ENCODE measurements at regions not wholly inside any gene's neighbourhood (a gene's known extent, or its start where the extent isn't known, plus 50 kb on each side); places are given as distances from the start of the nearest gene placed in this dataset.

DNA sequence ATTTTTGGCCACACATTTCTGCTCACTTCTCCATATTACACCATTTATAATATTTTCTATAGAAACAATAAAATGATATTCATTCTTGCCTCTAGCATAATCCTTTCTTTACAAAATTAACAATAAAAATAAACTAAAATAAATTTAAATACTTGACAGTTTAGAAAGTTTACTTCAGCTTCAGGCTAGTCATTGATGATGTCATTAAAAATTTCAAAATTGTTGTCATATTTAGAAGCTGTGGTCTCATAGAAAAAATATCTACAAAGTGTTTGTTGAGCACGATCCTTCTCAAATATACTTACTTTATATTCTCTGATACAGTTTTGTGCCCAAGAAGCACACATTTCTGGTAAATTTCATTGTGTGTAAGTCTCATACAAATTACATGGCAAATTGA, 717.4 kb upstream of the CITED2 start:
- Mint-ChIP-seq H3K27ac (no peak overlapping the region), H3K9me3 (no peaks in the 10 kb centered on the region), H3K4me1 (ENCODE audit: low read depth) (peaks cover 8% of the 10 kb centered on the region), H3K4me3 (no peak overlapping the region), H3K27me3 (ENCODE audit: insufficient read depth) (no peaks in the 10 kb centered on the region; the same call in 1 of the 2 replicates), H3K36me3 (ENCODE audit: low read depth) (no peaks in the 10 kb centered on the region)
- DNase-seq: no peak
- TF ChIP-seq, protein P1, sequence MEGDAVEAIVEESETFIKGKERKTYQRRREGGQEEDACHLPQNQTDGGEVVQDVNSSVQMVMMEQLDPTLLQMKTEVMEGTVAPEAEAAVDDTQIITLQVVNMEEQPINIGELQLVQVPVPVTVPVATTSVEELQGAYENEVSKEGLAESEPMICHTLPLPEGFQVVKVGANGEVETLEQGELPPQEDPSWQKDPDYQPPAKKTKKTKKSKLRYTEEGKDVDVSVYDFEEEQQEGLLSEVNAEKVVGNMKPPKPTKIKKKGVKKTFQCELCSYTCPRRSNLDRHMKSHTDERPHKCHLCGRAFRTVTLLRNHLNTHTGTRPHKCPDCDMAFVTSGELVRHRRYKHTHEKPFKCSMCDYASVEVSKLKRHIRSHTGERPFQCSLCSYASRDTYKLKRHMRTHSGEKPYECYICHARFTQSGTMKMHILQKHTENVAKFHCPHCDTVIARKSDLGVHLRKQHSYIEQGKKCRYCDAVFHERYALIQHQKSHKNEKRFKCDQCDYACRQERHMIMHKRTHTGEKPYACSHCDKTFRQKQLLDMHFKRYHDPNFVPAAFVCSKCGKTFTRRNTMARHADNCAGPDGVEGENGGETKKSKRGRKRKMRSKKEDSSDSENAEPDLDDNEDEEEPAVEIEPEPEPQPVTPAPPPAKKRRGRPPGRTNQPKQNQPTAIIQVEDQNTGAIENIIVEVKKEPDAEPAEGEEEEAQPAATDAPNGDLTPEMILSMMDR (IDR thresholded peaks at IDR 0.05): no peak

GRCh38 chr6:140090871-140091270, 716.4 kb upstream of the CITED2 start:
- TF ChIP-seq, protein P1 (IDR thresholded peaks at IDR 0.05): no peak
- no peaks in the 10 kb centered on the region for H3K36me3 Mint-ChIP-seq (ENCODE audit: low read depth)
- H3K4me1 Mint-ChIP-seq (ENCODE audit: low read depth): no peaks in the 10 kb centered on the region; the same call in 1 of the 2 replicates
- H3K27me3 Mint-ChIP-seq (ENCODE audit: insufficient read depth): no peaks in the 10 kb centered on the region; the same call in 1 of the 2 replicates
- H3K27ac Mint-ChIP-seq: no peak overlapping the region
- no peaks in the 10 kb centered on the region for H3K9me3 Mint-ChIP-seq
- no peak for DNase-seq
- H3K4me3 Mint-ChIP-seq: no peak overlapping the region

- peaks cover 10% of the 10 kb centered on the region; the same call in 1 of the 2 replicates for H3K36me3 Mint-ChIP-seq (ENCODE audit: low read depth)
- no peaks in the 10 kb centered on the region for H3K27me3 Mint-ChIP-seq (ENCODE audit: insufficient read depth)
- peak overlapping the region; percentile 66 for H3K27ac Mint-ChIP-seq
- H3K4me1 Mint-ChIP-seq (ENCODE audit: low read depth): peaks cover 54% of the 10 kb centered on the region
- H3K4me3 Mint-ChIP-seq: no peak overlapping the region
- TF ChIP-seq, protein P1 (IDR thresholded peaks at IDR 0.05): no peak
- DNase-seq: no peak
- no peaks in the 10 kb centered on the region for H3K9me3 Mint-ChIP-seq
These were observed 708.9 kb upstream of the CITED2 start for GRCh38 chr6:140083375-140083774.

DNA sequence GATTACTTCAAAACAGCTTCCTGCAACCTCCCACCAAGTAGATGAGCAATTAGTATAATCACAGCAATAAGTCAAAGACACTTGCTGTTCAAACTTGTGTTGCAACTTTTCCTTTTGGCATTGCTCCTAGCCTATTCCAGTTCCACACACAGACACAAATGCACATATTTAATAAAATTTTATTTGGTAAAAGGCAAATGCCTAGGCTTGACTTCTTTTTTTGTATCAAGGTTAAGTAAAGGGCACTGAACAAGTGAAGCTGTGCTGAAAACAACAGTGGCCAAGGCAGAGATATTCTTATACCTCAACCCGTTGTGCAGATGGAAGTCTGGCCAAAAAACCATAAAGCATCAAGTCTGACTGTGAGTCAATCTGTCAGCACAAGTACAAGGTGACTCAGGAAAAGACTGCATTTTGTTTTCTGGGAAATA, 708.4 kb upstream of the CITED2 start:
- H3K9me3 Mint-ChIP-seq: no peaks in the 10 kb centered on the region
- H3K4me3 Mint-ChIP-seq: no peak overlapping the region
- H3K36me3 Mint-ChIP-seq (ENCODE audit: low read depth): peaks cover 10% of the 10 kb centered on the region; the same call in 1 of the 2 replicates
- DNase-seq: peak; percentile 34
- no peaks in the 10 kb centered on the region for H3K27me3 Mint-ChIP-seq (ENCODE audit: insufficient read depth)
- peaks cover 59% of the 10 kb centered on the region for H3K4me1 Mint-ChIP-seq (ENCODE audit: low read depth)
- peak overlapping the region; percentile 66 for H3K27ac Mint-ChIP-seq
- TF ChIP-seq, protein P1 (IDR thresholded peaks at IDR 0.05): no peak

GRCh38 chr6:140079328-140079727, 704.9 kb upstream of the CITED2 start:
- peak overlapping the region; percentile 73 for H3K27ac Mint-ChIP-seq
- peaks cover 6% of the 10 kb centered on the region; the same call in 1 of the 2 replicates for H3K9me3 Mint-ChIP-seq
- H3K36me3 Mint-ChIP-seq (ENCODE audit: low read depth): peaks cover 30% of the 10 kb centered on the region
- DNase-seq: peak; percentile 8
- H3K27me3 Mint-ChIP-seq (ENCODE audit: insufficient read depth): no peaks in the 10 kb centered on the region
- peak overlapping the region; percentile 44 for H3K4me3 Mint-ChIP-seq
- TF ChIP-seq, protein P1 (IDR thresholded peaks at IDR 0.05): no peak
- H3K4me1 Mint-ChIP-seq (ENCODE audit: low read depth): peaks cover 89% of the 10 kb centered on the region

Measured in HFFc6 (cell line).